IPS-15b (cell line): ENCODE measurements at regions not wholly inside any gene's neighbourhood (a gene's known extent, or its start where the extent isn't known, plus 50 kb on each side); places are given as distances from the start of the nearest gene placed in this dataset.

Experiments
- H3K27me3 ChIP-seq: one replicate; pipeline ENCODE4 v1.6.1; 2013; ENCODE audit warnings: low read length; ENCODE audit not compliant: control insufficient read depth, insufficient read depth
- H3K36me3 ChIP-seq: one replicate; pipeline ENCODE4 v1.6.1; 2013; ENCODE audit warnings: low read length; ENCODE audit not compliant: control insufficient read depth, insufficient read depth
- H3K4me1 ChIP-seq: one replicate; pipeline ENCODE4 v1.6.1; 2013; ENCODE audit warnings: mild to moderate bottlenecking, low read length; ENCODE audit not compliant: control insufficient read depth, insufficient read depth
- H3K4me3 ChIP-seq: one replicate; pipeline ENCODE4 v1.5.1; 2013; ENCODE audit warnings: low read depth, low read length
- H3K9ac ChIP-seq: one replicate; pipeline ENCODE4 v1.6.1; 2013; ENCODE audit warnings: low read depth, mild to moderate bottlenecking, low read length
- H3K9me3 ChIP-seq: one replicate; pipeline ENCODE4 v1.6.1; 2013; ENCODE audit warnings: mild to moderate bottlenecking, low read length; ENCODE audit not compliant: control insufficient read depth, insufficient read depth

DNA sequence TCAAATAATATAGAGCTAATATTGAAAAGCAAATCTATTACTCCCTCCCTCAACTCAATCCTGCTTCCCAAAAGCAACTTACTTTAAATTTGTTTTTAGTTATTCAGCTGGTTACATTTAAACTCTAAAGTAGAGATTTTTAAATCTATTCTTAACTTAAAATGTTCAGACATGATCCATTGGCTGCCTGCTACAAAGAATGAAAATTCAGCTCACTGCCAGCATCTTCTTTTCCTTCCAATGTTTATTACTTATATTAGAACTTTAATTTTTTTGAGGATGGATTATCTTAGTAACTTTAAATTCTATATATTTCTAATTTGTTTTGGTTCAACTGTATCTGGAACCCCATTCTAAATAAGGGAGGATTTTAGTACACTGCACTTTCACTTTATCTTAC, 163.2 kb downstream of the TMEM167A start:
- no peaks in the 10 kb centered on the region for H3K4me1 ChIP-seq
- peaks cover 3% of the 10 kb centered on the region for H3K9me3 ChIP-seq
- H3K36me3 ChIP-seq: no peaks in the 10 kb centered on the region
- H3K9ac ChIP-seq: no peak overlapping the region
- H3K4me3 ChIP-seq: no peak overlapping the region
- H3K27me3 ChIP-seq: no peaks in the 10 kb centered on the region

DNA sequence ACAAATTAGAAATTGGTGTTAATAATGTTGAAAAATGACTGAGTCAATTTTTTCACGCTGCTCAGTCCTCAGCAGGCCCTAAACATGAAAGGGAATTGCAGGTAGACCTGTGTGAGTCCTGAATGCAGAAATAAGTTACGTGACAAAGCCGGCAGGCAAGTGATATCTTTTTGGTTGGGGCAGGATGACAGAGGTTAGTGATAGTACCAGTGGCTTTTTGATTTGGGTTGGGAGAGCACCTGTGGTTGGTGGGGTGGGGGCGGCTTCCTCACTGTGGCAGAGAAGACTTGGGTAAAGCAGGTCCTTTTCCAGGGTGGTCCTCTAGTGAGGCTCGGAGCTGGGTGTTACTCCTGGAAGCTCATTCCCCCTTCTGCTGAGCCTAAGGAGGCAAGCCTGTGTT, 164.7 kb downstream of the TMEM167A start:
- H3K27me3 ChIP-seq: no peaks in the 10 kb centered on the region
- peaks cover 3% of the 10 kb centered on the region for H3K9me3 ChIP-seq
- H3K9ac ChIP-seq: no peak overlapping the region
- H3K4me3 ChIP-seq: no peak overlapping the region
- no peaks in the 10 kb centered on the region for H3K4me1 ChIP-seq
- no peaks in the 10 kb centered on the region for H3K36me3 ChIP-seq

- Histone ChIP-seq H3K27me3 (no peaks in the 10 kb centered on the region), H3K9ac (no peak overlapping the region), H3K4me3 (no peak overlapping the region), H3K4me1 (no peaks in the 10 kb centered on the region), H3K36me3 (no peaks in the 10 kb centered on the region), H3K9me3 (peaks cover 3% of the 10 kb centered on the region)
Observed at GRCh38 chr5:82911910-82912309, 165.3 kb downstream of the TMEM167A start.

GRCh38 chr5:82910905-82911304, 166.3 kb downstream of the TMEM167A start:
- H3K27me3 ChIP-seq: no peaks in the 10 kb centered on the region
- H3K4me3 ChIP-seq: no peak overlapping the region
- H3K4me1 ChIP-seq: no peaks in the 10 kb centered on the region
- H3K36me3 ChIP-seq: no peaks in the 10 kb centered on the region
- H3K9me3 ChIP-seq: peaks cover 3% of the 10 kb centered on the region
- no peak overlapping the region for H3K9ac ChIP-seq

GRCh38 chr5:82910491-82910890, 166.7 kb downstream of the TMEM167A start:
- Histone ChIP-seq H3K4me1 (no peaks in the 10 kb centered on the region), H3K4me3 (no peak overlapping the region), H3K9me3 (peaks cover 3% of the 10 kb centered on the region), H3K27me3 (no peaks in the 10 kb centered on the region), H3K36me3 (no peaks in the 10 kb centered on the region), H3K9ac (no peak overlapping the region)

GRCh38 chr5:82909771-82910170, 167.4 kb downstream of the TMEM167A start:
- no peaks in the 10 kb centered on the region for H3K36me3 ChIP-seq
- no peaks in the 10 kb centered on the region for H3K4me1 ChIP-seq
- no peaks in the 10 kb centered on the region for H3K27me3 ChIP-seq
- no peak overlapping the region for H3K4me3 ChIP-seq
- no peaks in the 10 kb centered on the region for H3K9me3 ChIP-seq
- no peak overlapping the region for H3K9ac ChIP-seq

DNA sequence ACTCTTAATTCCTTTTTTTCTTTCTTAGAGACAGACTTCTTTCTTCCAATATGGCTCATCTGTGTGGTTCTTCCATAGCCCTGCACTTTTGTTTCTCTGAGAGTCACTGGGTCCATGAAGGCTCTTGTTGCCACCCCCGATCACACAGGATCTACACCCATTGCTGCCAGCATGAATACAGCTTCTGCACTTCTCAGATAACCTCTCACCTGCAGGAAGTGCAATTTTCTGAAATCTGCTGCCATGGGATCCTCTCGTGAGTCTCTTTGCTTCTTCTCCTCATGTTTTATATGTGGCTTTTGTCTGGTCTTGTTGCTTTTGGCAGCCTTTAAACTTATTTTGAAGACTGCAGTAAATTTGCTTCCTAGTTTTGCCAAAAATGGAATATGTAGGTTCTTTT, 171.2 kb downstream of the TMEM167A start:
- Histone ChIP-seq H3K4me3 (no peak overlapping the region), H3K9ac (no peak overlapping the region), H3K27me3 (no peaks in the 10 kb centered on the region), H3K9me3 (no peaks in the 10 kb centered on the region), H3K36me3 (no peaks in the 10 kb centered on the region), H3K4me1 (no peaks in the 10 kb centered on the region)

- no peaks in the 10 kb centered on the region for H3K4me1 ChIP-seq
- no peak overlapping the region for H3K4me3 ChIP-seq
- no peaks in the 10 kb centered on the region for H3K36me3 ChIP-seq
- H3K9me3 ChIP-seq: no peaks in the 10 kb centered on the region
- no peaks in the 10 kb centered on the region for H3K27me3 ChIP-seq
- H3K9ac ChIP-seq: no peak overlapping the region
Observed at GRCh38 chr5:82901281-82901888, 175.8 kb downstream of the TMEM167A start.

DNA sequence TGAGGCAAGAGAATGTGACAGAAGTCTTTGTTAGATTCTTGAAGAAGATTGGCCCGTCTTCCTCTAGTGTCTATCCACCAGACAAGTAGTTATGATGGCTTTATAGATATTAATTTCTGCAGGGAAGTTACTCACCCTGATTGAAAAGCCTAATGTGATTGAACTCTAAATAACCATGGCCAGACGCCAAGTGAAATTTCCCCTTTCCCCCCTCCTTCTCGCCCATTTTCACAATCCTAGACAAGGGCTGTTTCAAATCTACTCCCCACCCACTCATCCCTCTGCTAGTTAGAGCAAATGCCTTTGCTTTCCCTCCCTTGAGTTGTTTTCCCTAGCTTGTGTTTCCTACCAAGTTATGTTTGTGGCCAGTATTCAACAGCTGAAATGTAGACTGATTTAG, 182.5 kb downstream of the TMEM167A start:
- Histone ChIP-seq H3K9ac (no peak overlapping the region), H3K36me3 (no peaks in the 10 kb centered on the region), H3K4me1 (no peaks in the 10 kb centered on the region), H3K4me3 (no peak overlapping the region), H3K9me3 (no peaks in the 10 kb centered on the region), H3K27me3 (no peaks in the 10 kb centered on the region)

- Histone ChIP-seq H3K36me3 (no peaks in the 10 kb centered on the region), H3K4me1 (peaks cover 10% of the 10 kb centered on the region), H3K9me3 (no peaks in the 10 kb centered on the region), H3K9ac (no peak overlapping the region), H3K4me3 (no peak overlapping the region), H3K27me3 (no peaks in the 10 kb centered on the region)
Observed at GRCh38 chr5:82889088-82889487, 188.1 kb downstream of the TMEM167A start.

- Histone ChIP-seq H3K4me3 (no peak overlapping the region), H3K9ac (no peak overlapping the region), H3K4me1 (peaks cover 16% of the 10 kb centered on the region), H3K36me3 (no peaks in the 10 kb centered on the region), H3K9me3 (no peaks in the 10 kb centered on the region), H3K27me3 (no peaks in the 10 kb centered on the region)
Observed at GRCh38 chr5:82886911-82887310, 190.3 kb downstream of the TMEM167A start.

DNA sequence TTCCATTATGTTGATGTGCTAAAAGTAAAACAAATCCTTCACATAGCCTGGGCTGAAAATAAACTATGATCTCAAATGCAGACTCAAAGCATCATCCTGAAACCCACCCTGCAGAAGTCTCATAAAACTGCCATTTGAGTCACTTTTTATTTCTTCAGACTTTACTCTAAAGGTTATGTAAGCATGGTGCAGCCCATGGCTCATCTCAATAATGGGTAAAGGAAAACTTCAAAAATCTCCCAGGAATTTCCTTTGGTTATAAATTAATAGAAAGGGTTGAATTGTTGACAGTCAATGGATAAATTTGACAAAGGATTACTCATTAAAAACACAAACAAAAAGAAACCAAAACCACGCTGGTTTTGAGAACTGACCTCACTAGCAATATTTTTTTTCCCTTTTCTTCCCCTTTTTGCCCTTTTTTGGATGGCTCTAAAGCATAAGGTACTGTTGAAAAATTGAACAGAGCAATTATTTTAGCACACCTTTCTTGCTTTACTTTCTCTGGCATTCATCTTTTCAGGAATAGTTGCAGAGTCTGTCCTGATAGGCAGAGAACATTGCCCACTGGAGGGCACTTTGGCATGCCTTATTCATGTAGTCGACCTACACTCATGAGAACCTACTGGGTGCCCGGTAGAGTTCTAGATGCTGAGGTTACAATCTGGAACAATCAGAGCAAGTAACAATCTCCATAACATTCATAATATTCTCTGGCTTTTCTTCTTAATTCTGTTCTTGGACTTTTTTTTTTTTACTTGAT, 191.4 kb downstream of the TMEM167A start:
- H3K9me3 ChIP-seq: no peaks in the 10 kb centered on the region
- no peak overlapping the region for H3K4me3 ChIP-seq
- no peaks in the 10 kb centered on the region for H3K27me3 ChIP-seq
- H3K9ac ChIP-seq: no peak overlapping the region
- no peaks in the 10 kb centered on the region for H3K36me3 ChIP-seq
- H3K4me1 ChIP-seq: peaks cover 16% of the 10 kb centered on the region
